Stimulated activated CD4-positive, alpha-beta T cell treated with anti-CD3 and anti-CD28 coated beads, Interleukin-1b, Interleukin-23, amount 100 ng/mL, for 48 hours (primary cell): ENCODE measurements at regions not wholly inside any gene's neighbourhood (a gene's known extent, or its start where the extent isn't known, plus 50 kb on each side); places are given as distances from the start of the nearest gene placed in this dataset.
"Not testable (repeated sequence)": the region's sequence is repeated elsewhere in the genome, so short reads cannot be mapped to it uniquely, and the experiment has no call there.

Experiments
- DNase-seq: peaks from one replicate; pipeline ENCODE4 v3.0.0-alpha.2; 2020

- no peak for DNase-seq
Observed at GRCh38 chr19:5290336-5291262, 50.0 kb downstream of the PTPRS start.

- no peak for DNase-seq
Observed at GRCh38 chr19:5289060-5289990, 51.3 kb downstream of the PTPRS start.

GRCh38 chr19:5288347-5288739, 52.3 kb downstream of the PTPRS start:
- DNase-seq = no peak

- no peak for DNase-seq
Observed at GRCh38 chr19:5287066-5287465, 53.5 kb downstream of the PTPRS start.

- no peak for DNase-seq
Observed at GRCh38 chr19:5286465-5287029, 54.1 kb downstream of the PTPRS start.

- no peak for DNase-seq
Observed at GRCh38 chr19:5285955-5286354, 54.7 kb downstream of the PTPRS start.

- no peak for DNase-seq
Observed at GRCh38 chr19:5285311-5285710, 55.3 kb downstream of the PTPRS start.

- DNase-seq = no peak
Observed at GRCh38 chr19:5282901-5283300, 57.7 kb downstream of the PTPRS start.

GRCh38 chr19:5281588-5281987, 59.0 kb downstream of the PTPRS start:
- DNase-seq = no peak

- not testable (repeated sequence) for DNase-seq
Observed at GRCh38 chr19:5275668-5276067, 64.9 kb downstream of the PTPRS start.

GRCh38 chr19:5273782-5274181, 66.8 kb downstream of the PTPRS start:
- DNase-seq = no peak

GRCh38 chr19:5271145-5271544, 69.5 kb downstream of the PTPRS start:
- no peak for DNase-seq

GRCh38 chr19:5269926-5270325, 70.7 kb downstream of the PTPRS start:
- no peak for DNase-seq

GRCh38 chr19:5269279-5269678, 71.3 kb downstream of the PTPRS start:
- no peak for DNase-seq

GRCh38 chr19:5268801-5269200, 71.8 kb downstream of the PTPRS start:
- no peak for DNase-seq

- no peak for DNase-seq
Observed at GRCh38 chr19:5265260-5265659, 75.4 kb downstream of the PTPRS start.

GRCh38 chr19:5264453-5264852, 76.2 kb downstream of the PTPRS start:
- DNase-seq = no peak

- no peak for DNase-seq
Observed at GRCh38 chr19:5263615-5264014, 77.0 kb downstream of the PTPRS start.

- no peak for DNase-seq
Observed at GRCh38 chr19:5262721-5263120, 77.9 kb downstream of the PTPRS start.

GRCh38 chr19:5261156-5261890, 79.3 kb downstream of the PTPRS start:
- no peak for DNase-seq

GRCh38 chr19:5260381-5260967, 80.1 kb downstream of the PTPRS start:
- DNase-seq = no peak

GRCh38 chr19:5259750-5260149, 80.9 kb downstream of the PTPRS start:
- DNase-seq = no peak
